HG02623 (cell line): ENCODE measurements at regions not wholly inside any gene's neighbourhood (a gene's known extent, or its start where the extent isn't known, plus 50 kb on each side); places are given as distances from the start of the nearest gene placed in this dataset.
"Not testable (repeated sequence)": the region's sequence is repeated elsewhere in the genome, so short reads cannot be mapped to it uniquely, and the experiment has no call there.

ENCODE experiments used
- ATAC-seq: cut with Tn5 transposase; IDR thresholded peaks from one replicate; pipeline ENCODE4 v1.9.1; 2021; ENCODE audit warnings: moderate library complexity; ENCODE audit not compliant: unreplicated experiment

DNA sequence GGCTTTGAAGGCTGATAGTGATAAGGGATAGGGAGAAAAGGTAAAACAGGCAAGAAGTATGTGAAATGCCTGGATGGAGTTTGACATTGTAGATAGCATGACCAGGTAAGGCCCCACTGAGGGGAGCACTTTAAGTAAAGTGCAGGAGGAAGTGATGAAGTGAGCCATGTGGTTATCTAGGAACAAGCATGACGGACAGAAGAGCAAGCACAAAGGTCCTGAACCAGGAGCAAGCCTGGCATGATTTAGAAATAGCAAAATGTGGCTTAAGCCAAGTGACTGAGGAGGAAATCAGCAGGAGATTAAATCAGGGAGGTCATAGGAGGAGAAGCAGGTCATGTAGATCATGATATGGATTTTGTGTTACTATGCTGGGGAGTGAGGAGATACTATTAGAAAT is 129.2 kb downstream of the GLUL start:
- ATAC-seq, result no peak

- ATAC-seq, result peak; percentile 36
Measured at GRCh38 chr1:182261655-182262054, 129.9 kb downstream of the GLUL start.

DNA sequence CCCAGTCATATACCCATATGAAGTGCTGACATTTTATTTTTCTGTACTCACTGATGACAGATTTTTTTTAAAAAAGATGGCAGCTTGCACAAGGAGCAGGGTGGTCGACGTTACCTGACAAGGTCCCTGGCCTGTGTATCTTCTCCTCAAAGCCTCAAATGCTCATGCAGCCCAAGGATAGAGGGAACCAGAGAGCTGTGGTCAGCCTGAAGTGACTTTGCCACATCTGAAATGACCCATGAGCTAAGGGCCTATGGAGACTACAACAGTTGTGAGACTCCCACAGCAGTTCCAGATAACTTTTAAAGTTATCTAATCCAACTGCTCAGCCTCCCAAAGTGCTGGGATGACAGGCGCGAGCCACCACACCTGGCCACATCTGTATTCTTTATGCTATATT is 131.1 kb downstream of the GLUL start:
- no peak for ATAC-seq

DNA sequence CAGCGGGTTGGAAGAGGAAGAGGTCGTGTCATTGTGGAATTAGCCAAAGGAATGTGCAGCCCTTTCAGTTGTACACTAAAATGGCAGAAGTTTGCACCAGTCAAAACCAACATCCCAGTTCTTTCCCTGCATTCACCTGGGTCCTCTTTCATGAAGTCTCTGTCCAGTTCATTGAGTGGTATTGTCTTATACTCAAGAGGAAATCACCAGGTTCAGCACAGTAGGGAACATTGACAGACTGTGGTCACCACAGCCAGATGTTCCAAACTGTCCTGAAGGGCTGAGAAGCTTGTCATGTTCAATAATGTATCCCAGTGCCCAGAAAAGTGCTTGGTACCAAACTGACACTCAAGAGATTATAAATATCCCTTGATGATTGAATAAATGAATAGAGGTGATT is 131.6 kb downstream of the GLUL start:
- ATAC-seq, result no peak

DNA sequence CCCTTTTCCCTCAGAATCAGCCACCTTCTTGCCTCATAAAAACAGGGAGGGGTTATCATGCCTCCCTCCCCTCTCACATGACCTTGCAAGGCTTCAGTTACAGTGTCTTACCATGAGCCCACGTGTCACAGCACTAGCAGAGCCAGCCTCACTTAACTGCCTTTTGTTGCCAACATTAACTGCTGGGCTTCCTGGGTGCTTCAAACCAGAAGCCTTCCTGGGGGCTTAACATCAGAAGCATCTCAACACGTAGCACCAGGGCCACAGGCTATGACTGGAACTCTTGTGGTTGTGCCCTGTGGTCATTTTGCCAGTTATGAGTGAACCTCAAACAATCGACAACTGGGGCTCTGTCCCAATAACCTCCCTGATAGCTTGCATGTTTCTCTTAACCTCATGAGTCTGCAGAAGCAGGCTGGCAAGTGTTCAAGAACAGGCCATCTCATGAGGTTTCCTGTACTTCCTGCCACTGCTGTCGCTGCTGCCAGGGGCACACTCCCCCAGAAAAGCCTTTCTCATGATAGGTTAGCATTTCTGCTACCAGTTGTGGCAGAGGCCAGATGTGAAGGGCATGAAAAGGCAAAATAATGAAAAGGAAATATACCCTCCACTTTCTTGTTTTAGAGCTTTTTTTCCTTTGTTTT is 132.2 kb downstream of the GLUL start:
- peak; percentile 31 for ATAC-seq

DNA sequence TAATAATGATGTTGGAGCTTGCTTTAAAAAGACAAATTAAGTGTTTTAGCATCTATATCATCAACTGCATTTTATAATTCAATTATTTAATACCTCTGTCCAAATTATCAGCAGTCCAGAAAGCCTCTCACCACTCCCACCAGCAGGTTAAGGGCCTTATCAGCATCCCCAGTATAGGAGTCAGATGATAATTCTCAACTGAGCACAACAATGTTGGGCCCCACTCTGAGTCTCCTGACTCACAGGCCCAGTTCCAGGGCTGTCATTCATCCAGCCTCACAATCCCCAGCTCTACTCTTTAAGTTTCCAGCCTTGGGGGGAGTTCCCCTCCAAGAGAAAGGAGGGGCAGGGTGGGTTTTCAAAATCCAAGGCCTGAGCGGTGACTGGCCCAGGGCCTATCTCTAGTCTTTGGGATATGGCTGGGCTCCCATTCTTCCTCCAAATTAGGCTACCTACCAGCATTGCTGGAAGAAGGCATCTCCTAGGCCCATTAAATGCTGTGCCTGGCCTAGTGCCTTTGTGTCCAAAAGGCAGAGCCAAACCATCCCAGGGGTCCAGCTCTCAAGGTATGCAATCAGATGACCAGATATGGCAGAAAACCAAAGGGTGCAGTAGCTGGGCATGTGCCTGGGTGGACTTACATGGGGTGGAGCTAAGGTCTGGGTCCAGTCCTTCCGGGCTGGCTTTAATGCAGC is 134.1 kb downstream of the GLUL start:
- ATAC-seq, result no peak

- ATAC-seq, result no peak
Measured at GRCh38 chr1:182256931-182257330, 134.7 kb downstream of the GLUL start.

GRCh38 chr1:182255494-182255893 is 136.1 kb downstream of the GLUL start:
- ATAC-seq, result no peak

GRCh38 chr1:182253319-182253860 is 138.2 kb downstream of the GLUL start:
- no peak for ATAC-seq

DNA sequence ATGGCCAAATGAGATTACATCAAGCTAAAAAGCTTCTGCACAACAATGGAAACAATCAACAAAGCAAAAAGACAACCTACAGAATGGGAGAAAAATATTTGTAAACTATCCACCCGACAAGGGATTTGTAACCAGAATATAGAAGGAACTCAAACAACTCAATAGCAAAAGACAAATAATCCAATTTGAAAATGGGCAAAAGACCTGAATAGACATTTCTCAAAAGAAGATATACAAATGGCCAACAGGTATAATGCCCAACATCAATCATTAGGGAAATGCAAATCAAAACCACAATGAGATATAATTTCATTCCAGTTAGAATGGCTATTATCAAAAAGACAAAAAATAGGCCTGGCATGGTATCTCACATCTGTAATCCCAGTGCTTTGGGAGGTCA is 140.0 kb downstream of the GLUL start:
- no peak for ATAC-seq

DNA sequence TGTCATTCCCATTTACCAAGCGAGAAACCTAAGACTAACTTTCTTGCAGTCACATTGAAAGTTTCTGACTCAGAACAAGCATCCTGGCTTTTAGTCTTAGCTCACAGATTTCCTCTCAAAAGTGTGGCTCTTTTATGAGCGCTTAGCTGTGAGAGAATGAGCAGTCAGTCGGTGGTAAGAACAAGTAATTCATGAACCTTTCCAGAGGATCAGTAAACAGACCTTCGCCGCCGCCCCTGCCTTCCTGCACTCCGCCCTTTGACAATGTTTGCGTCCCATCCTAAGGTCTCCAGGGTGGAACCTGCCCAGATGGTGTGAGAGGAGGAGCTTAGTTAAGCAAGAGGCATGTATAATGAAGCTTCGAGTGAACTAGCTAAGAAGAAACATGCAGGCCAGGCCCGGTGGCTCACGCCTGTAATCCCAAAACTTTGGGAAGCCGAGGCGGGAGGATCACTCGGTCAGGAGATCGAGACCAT is 142.4 kb downstream of the GLUL start:
- ATAC-seq, result peak; percentile 60

DNA sequence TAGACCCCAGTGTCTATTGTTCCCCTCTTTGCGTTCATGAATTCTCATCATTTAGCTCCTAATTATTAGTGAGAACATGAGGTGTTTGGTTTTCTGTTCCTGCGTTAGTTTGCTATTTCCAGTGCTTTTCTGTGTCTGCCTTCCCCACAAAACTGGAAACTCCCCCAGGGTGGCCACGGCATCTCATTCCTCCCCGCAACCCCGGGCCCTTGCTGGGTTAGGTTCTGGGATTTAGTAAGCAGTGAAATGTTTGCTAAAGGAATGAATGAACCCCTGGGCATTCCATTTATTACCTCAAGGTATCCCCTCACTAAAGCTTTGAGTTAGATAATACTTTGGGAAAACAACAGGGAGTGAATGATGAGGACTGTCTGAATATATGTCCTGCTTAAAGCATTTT is 142.9 kb downstream of the GLUL start:
- peak; percentile 28 for ATAC-seq

GRCh38 chr1:182247813-182248212 is 143.8 kb downstream of the GLUL start:
- not testable (repeated sequence) for ATAC-seq

DNA sequence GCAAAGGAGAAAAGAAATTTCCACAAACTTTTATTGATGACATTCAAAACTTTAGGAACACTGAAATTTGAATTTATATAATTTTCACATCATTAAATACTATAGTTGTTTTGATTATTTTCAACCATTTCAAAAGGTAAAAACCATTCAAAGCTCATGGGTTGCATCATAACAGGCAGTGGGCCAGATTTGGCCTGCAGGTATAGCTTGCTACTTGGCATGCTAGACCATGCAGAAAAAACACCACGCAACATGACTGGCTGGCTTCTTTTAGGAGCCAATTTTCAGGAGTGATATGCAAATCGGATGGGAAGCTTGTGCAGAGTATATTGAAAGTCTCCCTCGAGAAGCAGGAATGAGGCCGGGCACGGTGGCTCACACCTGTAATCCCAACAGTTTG is 144.8 kb downstream of the GLUL start:
- no peak for ATAC-seq

DNA sequence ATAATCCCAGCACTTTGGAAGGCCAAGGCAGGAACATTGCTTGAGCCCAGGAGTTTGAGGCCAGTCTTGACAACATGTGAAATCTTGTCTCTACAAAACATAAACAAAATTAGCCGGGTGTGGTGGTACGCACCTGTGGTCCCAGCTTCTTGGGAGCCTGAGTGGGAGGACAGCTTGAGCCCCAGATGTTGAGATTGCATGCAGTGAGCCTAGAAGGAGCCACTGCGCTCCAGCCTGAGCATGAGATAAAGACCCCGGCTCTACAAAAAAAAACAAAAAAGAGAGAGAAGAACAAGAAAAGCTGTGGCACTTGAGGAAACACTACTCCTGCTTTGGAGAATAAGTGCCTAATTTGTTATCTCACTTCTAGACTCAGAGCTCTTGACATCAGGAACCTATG is 146.6 kb downstream of the GLUL start:
- no peak for ATAC-seq

DNA sequence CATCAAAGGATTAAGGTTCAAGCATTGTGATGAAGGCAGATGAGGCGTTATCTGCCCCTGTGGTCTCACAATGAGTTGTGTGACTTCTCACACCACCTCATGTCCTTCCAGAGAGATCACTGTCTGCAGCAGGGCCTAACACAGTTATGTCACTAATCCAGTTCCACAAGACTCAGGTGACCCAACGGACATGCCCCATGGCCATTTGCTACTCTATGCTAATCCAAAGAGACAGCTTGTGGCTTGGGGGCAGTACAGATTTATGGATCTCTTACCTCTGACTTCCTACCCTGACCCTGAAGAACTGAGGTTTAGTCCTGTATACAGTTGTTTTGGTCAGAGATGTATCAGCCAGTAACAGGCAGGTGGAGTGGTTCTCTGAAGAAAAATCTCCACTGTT is 147.1 kb downstream of the GLUL start:
- no peak for ATAC-seq

DNA sequence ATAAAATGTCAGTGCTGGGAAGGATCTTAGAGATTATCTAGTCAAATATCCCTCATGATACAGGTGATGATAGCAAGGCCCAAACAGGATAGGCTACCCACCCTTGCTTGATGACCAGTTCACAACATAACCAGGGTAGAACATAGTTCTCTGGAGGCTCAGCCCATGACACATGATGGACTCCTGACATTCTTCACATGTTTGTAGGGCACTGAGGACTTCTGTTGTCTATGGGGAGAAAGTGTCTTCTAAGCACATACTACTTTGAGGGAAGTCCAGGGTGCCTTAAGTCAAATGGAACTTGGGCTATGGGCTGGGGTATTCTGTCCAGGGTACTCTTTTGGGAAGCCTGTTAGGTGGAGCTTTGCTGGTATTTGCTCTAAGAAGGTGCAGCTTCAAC is 148.9 kb downstream of the GLUL start:
- no peak for ATAC-seq

DNA sequence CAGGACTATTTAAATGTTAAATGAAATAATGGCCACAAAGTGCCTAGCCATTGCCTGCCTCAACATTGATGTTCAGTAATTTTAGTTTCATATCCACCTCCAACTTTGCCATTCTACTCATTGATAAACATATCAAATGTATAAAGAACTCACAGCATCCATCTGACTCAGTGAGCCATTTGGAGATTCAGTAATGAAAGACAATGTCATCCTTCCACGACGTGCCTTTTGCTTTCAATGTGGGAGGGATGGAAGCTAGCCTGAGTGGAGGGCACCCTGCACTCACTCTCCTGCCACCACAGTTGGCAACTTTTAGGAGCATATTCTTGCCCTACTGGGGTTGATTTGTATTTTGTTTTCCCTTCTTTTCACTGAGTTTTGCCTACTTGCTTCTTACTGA is 151.5 kb downstream of the GLUL start:
- ATAC-seq, result no peak

- no peak for ATAC-seq
Measured at GRCh38 chr1:182238421-182238820, 153.2 kb downstream of the GLUL start.

DNA sequence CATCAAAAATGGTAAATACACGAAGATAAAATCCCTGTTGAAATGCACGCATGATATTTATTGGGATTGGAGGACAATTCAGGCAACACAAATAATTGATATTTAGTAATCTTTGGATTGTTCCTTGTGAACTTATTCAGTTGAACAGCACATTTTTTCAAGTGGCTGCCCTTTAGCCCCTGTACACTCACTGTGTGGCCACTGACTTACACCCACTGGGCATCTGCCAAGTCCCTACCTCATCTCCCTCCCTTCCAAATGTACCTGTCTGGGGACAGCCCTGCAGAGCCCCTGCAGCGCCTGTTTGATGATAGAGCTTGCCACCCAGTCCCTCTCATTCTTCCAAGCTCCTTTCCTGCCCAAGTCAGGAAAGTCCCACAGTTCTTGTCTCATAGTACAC is 154.3 kb downstream of the GLUL start:
- ATAC-seq, result no peak

- ATAC-seq, result no peak
Measured at GRCh38 chr1:182236651-182237077, 154.9 kb downstream of the GLUL start.

GRCh38 chr1:182235952-182236650 is 155.5 kb downstream of the GLUL start:
- no peak for ATAC-seq
